Endodermal cell (in vitro differentiated cells): ENCODE measurements at regions not wholly inside any gene's neighbourhood (a gene's known extent, or its start where the extent isn't known, plus 50 kb on each side); places are given as distances from the start of the nearest gene placed in this dataset.

Experiments used
- DNase-seq: peaks from one replicate; pipeline ENCODE4 v3.0.0-alpha.2; 2017
- H3K27ac ChIP-seq: 2 replicates; pipeline ENCODE4 v1.5.1; 2013; ENCODE audit warnings: mild to moderate bottlenecking, low read depth, low read length, moderate library complexity
- H3K27me3 ChIP-seq: 2 replicates; pipeline ENCODE4 v1.6.1; 2013; ENCODE audit warnings: mild to moderate bottlenecking, low read length, moderate library complexity; ENCODE audit not compliant: insufficient read depth, control insufficient read depth, poor library complexity, severe bottlenecking
- H3K36me3 ChIP-seq: 2 replicates; pipeline ENCODE4 v1.7.0; 2013; ENCODE audit warnings: mild to moderate bottlenecking, low read length, moderate library complexity; ENCODE audit not compliant: control insufficient read depth, insufficient read depth
- H3K4me1 ChIP-seq: one replicate; pipeline ENCODE4 v1.7.0; 2013; ENCODE audit warnings: low read length; ENCODE audit not compliant: control insufficient read depth, insufficient read depth
- H3K4me3 ChIP-seq: 2 replicates; pipeline ENCODE4 v1.5.1; 2013; ENCODE audit warnings: mild to moderate bottlenecking, low read length, moderate library complexity
- H3K9ac ChIP-seq: 2 replicates; pipeline ENCODE4 v1.6.1; 2013; ENCODE audit warnings: mild to moderate bottlenecking, low read length, moderate library complexity; ENCODE audit not compliant: poor library complexity, severe bottlenecking; ENCODE audit errors: extremely low read depth
- H3K9me3 ChIP-seq: 2 replicates; pipeline ENCODE4 v1.6.1; 2013; ENCODE audit warnings: mild to moderate bottlenecking, low read length, moderate library complexity; ENCODE audit not compliant: control insufficient read depth
- H3K27ac Mint-ChIP-seq: 2 replicates; pipeline ENCODE4 v1.8.0; 2020; ENCODE audit warnings: mixed read lengths
- H3K27me3 Mint-ChIP-seq: 2 replicates; pipeline ENCODE4 v1.8.0; 2021; ENCODE audit warnings: mild to moderate bottlenecking, mixed read lengths; ENCODE audit not compliant: insufficient read depth
- H3K36me3 Mint-ChIP-seq: 2 replicates; pipeline ENCODE4 v1.8.0; 2020; ENCODE audit warnings: low read depth, mixed read lengths
- H3K4me1 Mint-ChIP-seq: 2 replicates; pipeline ENCODE4 v1.8.0; 2020; ENCODE audit warnings: mixed read lengths
- H3K4me3 Mint-ChIP-seq: 2 replicates; pipeline ENCODE4 v1.8.0; 2020; ENCODE audit warnings: mild to moderate bottlenecking, moderate library complexity, mixed read lengths
- H3K9me3 Mint-ChIP-seq: 2 replicates; pipeline ENCODE4 v1.8.0; 2020; ENCODE audit warnings: mild to moderate bottlenecking, mixed read lengths
- WGBS, 2 experiments: methylation state at CpG; one replicate each; pipeline versions ENCODE4 v1.1.5 to v1.1.7; 2013; ENCODE audit warnings: missing lambda C conversion rate in 2 of 2, mixed read lengths in 1 of 2; ENCODE audit not compliant: insufficient coverage in 1 of 2, insufficient read length in 1 of 2; 5-methylcytosine and 5-hydroxymethylcytosine counted together
- TF ChIP-seq, protein P1 (sequence below): fragments of 200-600 bp; sonication (generic); conservative IDR thresholded peaks from 2 replicates; pipeline ENCODE4 v1.5.0; 2021; ENCODE audit warnings: antibody characterized with exemption, mild to moderate bottlenecking

DNA sequence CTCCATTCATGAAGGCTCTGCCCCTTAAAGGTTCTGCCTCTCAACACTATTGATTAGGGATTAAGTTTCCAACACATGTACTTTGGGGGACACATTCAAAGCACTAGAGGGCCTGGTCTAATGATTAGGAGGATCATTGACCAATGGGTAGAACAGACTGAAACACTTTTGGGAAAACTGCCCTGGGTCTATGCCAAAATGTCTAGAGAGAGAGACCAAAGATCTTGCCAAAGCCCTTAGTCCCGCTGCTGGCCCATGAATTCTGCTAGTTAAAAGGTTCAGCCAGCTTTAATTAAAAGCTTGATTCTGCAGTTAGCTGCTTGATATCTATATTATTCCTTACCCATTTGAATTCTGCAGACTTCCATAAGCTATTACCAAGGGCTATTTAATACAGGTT is 613.2 kb downstream of the SLC4A3 start:
- no peak for DNase-seq
- Mint-ChIP-seq H3K4me3 (no peak overlapping the region), H3K27me3 (no peaks in the 10 kb centered on the region), H3K27ac (no peak overlapping the region), H3K9me3 (no peaks in the 10 kb centered on the region), H3K4me1 (no peaks in the 10 kb centered on the region), H3K36me3 (no peaks in the 10 kb centered on the region)
- Histone ChIP-seq H3K27ac (no peak overlapping the region), H3K9me3 (no peaks in the 10 kb centered on the region), H3K4me1 (no peaks in the 10 kb centered on the region), H3K4me3 (no peak overlapping the region), H3K27me3 (no peaks in the 10 kb centered on the region), H3K36me3 (no peaks in the 10 kb centered on the region), H3K9ac (no peak overlapping the region)
- TF ChIP-seq, protein P1, sequence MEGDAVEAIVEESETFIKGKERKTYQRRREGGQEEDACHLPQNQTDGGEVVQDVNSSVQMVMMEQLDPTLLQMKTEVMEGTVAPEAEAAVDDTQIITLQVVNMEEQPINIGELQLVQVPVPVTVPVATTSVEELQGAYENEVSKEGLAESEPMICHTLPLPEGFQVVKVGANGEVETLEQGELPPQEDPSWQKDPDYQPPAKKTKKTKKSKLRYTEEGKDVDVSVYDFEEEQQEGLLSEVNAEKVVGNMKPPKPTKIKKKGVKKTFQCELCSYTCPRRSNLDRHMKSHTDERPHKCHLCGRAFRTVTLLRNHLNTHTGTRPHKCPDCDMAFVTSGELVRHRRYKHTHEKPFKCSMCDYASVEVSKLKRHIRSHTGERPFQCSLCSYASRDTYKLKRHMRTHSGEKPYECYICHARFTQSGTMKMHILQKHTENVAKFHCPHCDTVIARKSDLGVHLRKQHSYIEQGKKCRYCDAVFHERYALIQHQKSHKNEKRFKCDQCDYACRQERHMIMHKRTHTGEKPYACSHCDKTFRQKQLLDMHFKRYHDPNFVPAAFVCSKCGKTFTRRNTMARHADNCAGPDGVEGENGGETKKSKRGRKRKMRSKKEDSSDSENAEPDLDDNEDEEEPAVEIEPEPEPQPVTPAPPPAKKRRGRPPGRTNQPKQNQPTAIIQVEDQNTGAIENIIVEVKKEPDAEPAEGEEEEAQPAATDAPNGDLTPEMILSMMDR = no peak
- WGBS, 2 experiments = 90 to 98% methylated on average over 1 of the region's 1 CpG

DNA sequence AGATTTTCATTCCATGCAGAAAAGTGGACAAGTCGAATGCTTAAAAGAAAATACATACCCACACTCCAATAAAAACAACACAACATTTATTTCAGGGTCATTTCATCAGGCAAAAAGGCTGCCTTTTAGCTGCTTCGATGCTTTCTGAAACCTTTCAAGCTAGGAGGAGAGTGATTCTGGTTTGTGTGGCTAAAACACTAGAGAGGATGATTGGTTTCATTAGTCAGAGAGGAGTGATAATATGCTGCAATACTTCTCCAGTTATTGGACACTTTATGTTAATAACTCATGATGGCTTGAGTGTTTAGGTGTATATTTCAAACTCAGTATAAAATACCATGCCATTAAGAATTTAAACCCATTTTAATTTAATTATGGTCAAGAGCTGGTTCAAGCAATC is 614.0 kb downstream of the SLC4A3 start:
- Mint-ChIP-seq H3K27me3 (no peaks in the 10 kb centered on the region), H3K4me3 (no peak overlapping the region), H3K9me3 (no peaks in the 10 kb centered on the region), H3K4me1 (no peaks in the 10 kb centered on the region), H3K27ac (no peak overlapping the region), H3K36me3 (no peaks in the 10 kb centered on the region)
- TF ChIP-seq, protein P1 = no peak
- H3K4me1 ChIP-seq = no peaks in the 10 kb centered on the region
- H3K4me3 ChIP-seq = no peak overlapping the region
- DNase-seq = no peak
- no peaks in the 10 kb centered on the region for H3K36me3 ChIP-seq
- H3K27ac ChIP-seq = no peak overlapping the region
- H3K9ac ChIP-seq = no peak overlapping the region
- 87 to 100% methylated on average over 1 to 2 of the region's 2 CpGs for WGBS, 2 experiments
- H3K27me3 ChIP-seq = no peaks in the 10 kb centered on the region
- no peaks in the 10 kb centered on the region for H3K9me3 ChIP-seq

DNA sequence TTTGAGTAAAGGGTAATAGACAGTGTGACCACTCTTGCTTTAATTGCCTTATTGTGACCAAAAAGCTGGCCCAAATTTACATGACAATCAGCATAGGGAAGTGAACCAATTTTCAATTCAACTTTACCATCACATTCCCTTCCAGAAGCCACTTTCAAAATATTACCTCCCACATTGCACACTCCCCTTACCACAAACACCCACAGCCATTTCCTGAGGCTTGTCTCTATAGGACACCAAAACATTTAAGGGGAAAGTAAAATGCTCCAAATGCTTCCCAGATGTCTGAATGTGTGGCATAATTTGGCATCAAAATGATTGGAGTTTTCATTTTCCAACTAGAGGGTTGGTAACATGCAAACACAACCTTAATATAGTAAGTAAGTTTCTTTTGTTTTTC is 616.1 kb downstream of the SLC4A3 start:
- Mint-ChIP-seq H3K27ac (no peak overlapping the region), H3K9me3 (no peaks in the 10 kb centered on the region), H3K4me3 (no peak overlapping the region), H3K27me3 (no peaks in the 10 kb centered on the region), H3K36me3 (no peaks in the 10 kb centered on the region), H3K4me1 (no peaks in the 10 kb centered on the region)
- Histone ChIP-seq H3K4me1 (no peaks in the 10 kb centered on the region), H3K27me3 (no peaks in the 10 kb centered on the region), H3K27ac (no peak overlapping the region), H3K9ac (no peak overlapping the region), H3K9me3 (no peaks in the 10 kb centered on the region), H3K36me3 (no peaks in the 10 kb centered on the region), H3K4me3 (no peak overlapping the region)
- TF ChIP-seq, protein P1 = no peak
- DNase-seq = no peak
